ENCODE measurements at regions not wholly inside any gene's neighbourhood (a gene's known extent, or its start where the extent isn't known, plus 50 kb on each side); places are given as distances from the start of the nearest gene placed in this dataset.

GRCh38 chr22:48346911-48347310 is 1480.8 kb downstream of the BRD1 start:
- Histone ChIP-seq H3K79me2 (ENCODE audit: insufficient read depth, low read length) (no peaks in the 10 kb centered on the region), H3K36me3 (ENCODE audit: control insufficient read depth in 1 of 2, insufficient read depth in 2 of 2, low read length in 2 of 2) (no peaks in the 10 kb centered on the region), H3K9me3 (ENCODE audit: control insufficient read depth in 1 of 2, insufficient read depth in 1 of 2, low read depth in 1 of 2, low read length in 2 of 2) (peaks cover 5 to 7% of the 10 kb centered on the region in 2 experiments; a peak in 1 of 4 replicates), H3K4me2 (ENCODE audit: low read length) (no peak overlapping the region), H4K20me1 (ENCODE audit: insufficient read depth) (no peaks in the 10 kb centered on the region), H3K9me2 (ENCODE audit: insufficient read depth) (no peaks in the 10 kb centered on the region), H3K9ac (ENCODE audit: low read length) (no peak overlapping the region), H3K4me1 (ENCODE audit: control insufficient read depth in 1 of 2, insufficient read depth in 2 of 2, low read length in 2 of 2) (no peaks in the 10 kb centered on the region), H2AFZ (ENCODE audit: low read depth, low read length, poor library complexity, severe bottlenecking) (no peak overlapping the region), H3K4me3 (replicated peaks in 1 of 2; ENCODE audit: low read depth in 1 of 2, low read length in 2 of 2) (no peak overlapping the region), H3K27ac (ENCODE audit: low read depth, low read length) (no peak overlapping the region), H3K27me3 (ENCODE audit: insufficient read depth, low read length) (peaks cover 2% of the 10 kb centered on the region; the same call in 1 of the 2 replicates)
- intact Hi-C loops (cut with micrococcal nuclease): no loop called here
- RAD21 ChIA-PET (ENCODE audit: low non-redundant PET in 1 of 2, low total read pairs in 2 of 2, uncharacterized antibody in 2 of 2, unreplicated experiment in 2 of 2): no interaction called here
- DNase-seq (ENCODE audit: low read depth, low spot score): no peak
- ATAC-seq: no peak
- CTCF ChIA-PET: no interaction called here
- TF ChIP-seq JUND (IDR thresholded peaks at IDR 0.05) (no peak), POLR2AphosphoS5 (IDR thresholded peaks at IDR 0.05; ENCODE audit: low read depth, low read length) (no peak), MAX (IDR thresholded peaks at IDR 0.05) (no peak), CBX3 (IDR thresholded peaks at IDR 0.05; ENCODE audit: low read depth) (no peak), POLR2A (IDR thresholded peaks at IDR 0.05; ENCODE audit: borderline replicate concordance, extremely low read depth, insufficient read depth, insufficient read length) (no peak), ZBTB33 (IDR thresholded peaks at IDR 0.05; ENCODE audit: extremely low read depth, insufficient replicate concordance, low read length) (no peak), SP1 (IDR thresholded peaks at IDR 0.05; ENCODE audit: low read depth) (no peak), ELF1 (IDR thresholded peaks at IDR 0.05; ENCODE audit: borderline replicate concordance, low read depth) (no peak), YY1 (IDR thresholded peaks at IDR 0.05; ENCODE audit: extremely low read depth, insufficient replicate concordance, low read depth, low read length) (no peak), CEBPB (IDR thresholded peaks at IDR 0.05; ENCODE audit: low read depth) (no peak), EZH2 (IDR thresholded peaks at IDR 0.05) (no peak), ZNF274 (IDR thresholded peaks at IDR 0.05; ENCODE audit: low read depth, low read length) (no peak), RAD21 (IDR thresholded peaks at IDR 0.05; ENCODE audit: low read depth) (no peak)
- TF ChIP-seq, protein P1, sequence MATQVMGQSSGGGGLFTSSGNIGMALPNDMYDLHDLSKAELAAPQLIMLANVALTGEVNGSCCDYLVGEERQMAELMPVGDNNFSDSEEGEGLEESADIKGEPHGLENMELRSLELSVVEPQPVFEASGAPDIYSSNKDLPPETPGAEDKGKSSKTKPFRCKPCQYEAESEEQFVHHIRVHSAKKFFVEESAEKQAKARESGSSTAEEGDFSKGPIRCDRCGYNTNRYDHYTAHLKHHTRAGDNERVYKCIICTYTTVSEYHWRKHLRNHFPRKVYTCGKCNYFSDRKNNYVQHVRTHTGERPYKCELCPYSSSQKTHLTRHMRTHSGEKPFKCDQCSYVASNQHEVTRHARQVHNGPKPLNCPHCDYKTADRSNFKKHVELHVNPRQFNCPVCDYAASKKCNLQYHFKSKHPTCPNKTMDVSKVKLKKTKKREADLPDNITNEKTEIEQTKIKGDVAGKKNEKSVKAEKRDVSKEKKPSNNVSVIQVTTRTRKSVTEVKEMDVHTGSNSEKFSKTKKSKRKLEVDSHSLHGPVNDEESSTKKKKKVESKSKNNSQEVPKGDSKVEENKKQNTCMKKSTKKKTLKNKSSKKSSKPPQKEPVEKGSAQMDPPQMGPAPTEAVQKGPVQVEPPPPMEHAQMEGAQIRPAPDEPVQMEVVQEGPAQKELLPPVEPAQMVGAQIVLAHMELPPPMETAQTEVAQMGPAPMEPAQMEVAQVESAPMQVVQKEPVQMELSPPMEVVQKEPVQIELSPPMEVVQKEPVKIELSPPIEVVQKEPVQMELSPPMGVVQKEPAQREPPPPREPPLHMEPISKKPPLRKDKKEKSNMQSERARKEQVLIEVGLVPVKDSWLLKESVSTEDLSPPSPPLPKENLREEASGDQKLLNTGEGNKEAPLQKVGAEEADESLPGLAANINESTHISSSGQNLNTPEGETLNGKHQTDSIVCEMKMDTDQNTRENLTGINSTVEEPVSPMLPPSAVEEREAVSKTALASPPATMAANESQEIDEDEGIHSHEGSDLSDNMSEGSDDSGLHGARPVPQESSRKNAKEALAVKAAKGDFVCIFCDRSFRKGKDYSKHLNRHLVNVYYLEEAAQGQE (IDR thresholded peaks at IDR 0.05; ENCODE audit: low read depth): no peak
- POLR2A ChIA-PET: no interaction called here
- BruUV-seq (replicated peaks): no TSS peak
